ENCODE measurements at regions not wholly inside any gene's neighbourhood (a gene's known extent, or its start where the extent isn't known, plus 50 kb on each side); places are given as distances from the start of the nearest gene placed in this dataset.

DNA sequence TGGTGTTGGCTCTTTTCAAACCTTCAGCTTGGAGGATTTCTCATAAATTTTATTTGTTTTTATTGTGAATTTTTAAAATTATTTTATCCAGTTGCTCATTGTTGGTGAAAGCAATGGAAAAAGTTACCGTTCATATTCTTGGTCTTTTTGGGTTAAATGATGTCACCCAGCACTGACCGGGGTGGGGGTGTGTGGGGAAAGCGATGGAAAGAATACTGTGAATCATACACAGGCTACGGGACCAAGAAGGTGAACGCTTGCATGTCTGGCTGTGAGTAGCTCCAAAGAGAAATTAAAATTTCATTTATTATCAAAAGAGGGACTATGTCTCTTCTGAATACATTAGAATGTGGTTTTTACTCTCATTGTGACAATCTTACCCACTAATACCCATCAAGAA is 430.1 kb downstream of the AEBP2 start:
- no peak for DNase-seq (ENCODE audit: low spot score)
- TF ChIP-seq, protein P1, sequence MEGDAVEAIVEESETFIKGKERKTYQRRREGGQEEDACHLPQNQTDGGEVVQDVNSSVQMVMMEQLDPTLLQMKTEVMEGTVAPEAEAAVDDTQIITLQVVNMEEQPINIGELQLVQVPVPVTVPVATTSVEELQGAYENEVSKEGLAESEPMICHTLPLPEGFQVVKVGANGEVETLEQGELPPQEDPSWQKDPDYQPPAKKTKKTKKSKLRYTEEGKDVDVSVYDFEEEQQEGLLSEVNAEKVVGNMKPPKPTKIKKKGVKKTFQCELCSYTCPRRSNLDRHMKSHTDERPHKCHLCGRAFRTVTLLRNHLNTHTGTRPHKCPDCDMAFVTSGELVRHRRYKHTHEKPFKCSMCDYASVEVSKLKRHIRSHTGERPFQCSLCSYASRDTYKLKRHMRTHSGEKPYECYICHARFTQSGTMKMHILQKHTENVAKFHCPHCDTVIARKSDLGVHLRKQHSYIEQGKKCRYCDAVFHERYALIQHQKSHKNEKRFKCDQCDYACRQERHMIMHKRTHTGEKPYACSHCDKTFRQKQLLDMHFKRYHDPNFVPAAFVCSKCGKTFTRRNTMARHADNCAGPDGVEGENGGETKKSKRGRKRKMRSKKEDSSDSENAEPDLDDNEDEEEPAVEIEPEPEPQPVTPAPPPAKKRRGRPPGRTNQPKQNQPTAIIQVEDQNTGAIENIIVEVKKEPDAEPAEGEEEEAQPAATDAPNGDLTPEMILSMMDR (IDR thresholded peaks at IDR 0.05; ENCODE audit: extremely low read depth, missing control alignments) = no peak

DNA sequence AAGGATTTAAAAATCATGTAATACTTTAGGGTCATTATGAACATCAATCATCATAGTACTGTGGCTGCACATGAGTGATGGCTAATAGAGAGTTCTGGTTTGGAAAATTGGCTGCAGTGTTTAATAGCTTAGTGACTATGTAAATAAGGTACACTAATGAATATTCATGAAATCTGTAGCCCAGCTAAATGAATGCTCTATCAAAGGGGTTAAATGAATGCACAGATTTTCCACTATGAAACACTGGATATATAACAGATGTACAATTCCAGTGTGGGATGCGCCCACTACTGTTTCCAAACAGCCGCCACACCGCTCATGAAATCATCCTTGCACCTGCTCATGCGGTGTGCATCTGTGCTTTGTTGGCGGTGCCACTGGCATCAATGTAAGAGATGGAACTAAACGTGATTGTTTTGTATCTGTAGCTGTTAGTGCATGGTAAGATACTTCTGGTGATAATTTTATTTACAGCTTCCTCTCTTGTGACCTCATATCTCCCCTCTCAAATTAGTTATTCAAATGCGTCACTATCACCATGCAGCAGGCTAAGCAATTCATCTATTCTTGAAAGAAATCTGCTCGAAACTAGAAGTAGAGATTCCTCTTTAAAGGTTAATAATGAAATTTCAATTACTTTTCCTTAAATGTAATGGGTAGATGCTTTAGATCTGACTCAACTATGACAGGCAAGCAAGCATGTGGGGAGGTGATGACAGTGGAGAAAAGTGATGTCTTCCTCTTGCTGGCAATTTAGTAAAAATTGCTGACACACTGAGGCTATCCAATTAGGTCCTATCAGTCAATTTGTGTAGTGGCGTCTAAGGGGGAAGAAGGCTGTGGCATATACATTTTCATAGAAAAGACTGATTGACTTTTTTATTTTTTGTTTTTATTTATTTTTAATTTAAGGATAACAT is 433.6 kb downstream of the AEBP2 start:
- TF ChIP-seq, protein P1 (IDR thresholded peaks at IDR 0.05; ENCODE audit: extremely low read depth, missing control alignments) = no peak
- no peak for DNase-seq (ENCODE audit: low spot score)

DNA sequence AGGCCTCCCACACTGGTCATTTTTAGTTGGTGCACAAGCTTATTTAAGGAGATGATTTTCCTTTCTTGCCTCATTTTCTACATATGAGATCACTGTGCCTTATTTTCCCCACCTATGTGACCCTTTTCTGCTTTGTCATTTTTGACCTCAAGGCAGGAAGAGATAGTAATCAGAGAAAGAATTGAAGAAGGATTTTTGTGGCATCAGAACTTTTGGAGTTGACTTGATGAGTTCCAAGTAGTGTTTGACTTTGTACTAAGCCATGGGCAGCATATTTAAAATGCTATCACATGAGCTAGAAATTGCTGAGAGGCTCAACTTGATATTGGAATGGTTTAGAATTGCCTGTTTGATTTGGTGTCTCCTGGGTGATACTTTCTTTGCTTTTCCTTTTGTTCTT is 440.8 kb downstream of the AEBP2 start:
- no peak for DNase-seq (ENCODE audit: low spot score)

DNA sequence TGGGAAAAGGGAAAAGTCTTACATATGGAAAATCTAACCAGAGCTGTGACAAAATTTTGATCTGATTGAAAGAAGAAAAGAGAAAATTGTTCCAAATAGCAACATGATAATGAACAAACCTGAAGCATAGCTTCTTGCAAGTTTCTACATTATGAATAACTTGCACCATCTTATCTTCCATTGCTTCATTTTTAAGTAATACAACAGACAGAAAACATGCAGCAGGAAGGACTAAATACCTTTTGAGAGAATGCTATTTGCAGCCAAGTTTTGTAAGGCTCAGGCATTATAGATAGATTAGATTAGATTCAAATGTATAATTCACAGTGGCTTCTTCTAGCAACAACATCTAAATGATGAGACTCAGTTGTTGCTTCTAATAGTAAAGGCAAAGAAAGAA is 441.4 kb downstream of the AEBP2 start:
- no peak for DNase-seq (ENCODE audit: low spot score)
- TF ChIP-seq, protein P1 (IDR thresholded peaks at IDR 0.05; ENCODE audit: extremely low read depth, missing control alignments) = no peak

More for the DNA sequence above, 440.8 kb downstream of the AEBP2 start:
- TF ChIP-seq, protein P1 (IDR thresholded peaks at IDR 0.05; ENCODE audit: extremely low read depth, missing control alignments) = no peak

DNA sequence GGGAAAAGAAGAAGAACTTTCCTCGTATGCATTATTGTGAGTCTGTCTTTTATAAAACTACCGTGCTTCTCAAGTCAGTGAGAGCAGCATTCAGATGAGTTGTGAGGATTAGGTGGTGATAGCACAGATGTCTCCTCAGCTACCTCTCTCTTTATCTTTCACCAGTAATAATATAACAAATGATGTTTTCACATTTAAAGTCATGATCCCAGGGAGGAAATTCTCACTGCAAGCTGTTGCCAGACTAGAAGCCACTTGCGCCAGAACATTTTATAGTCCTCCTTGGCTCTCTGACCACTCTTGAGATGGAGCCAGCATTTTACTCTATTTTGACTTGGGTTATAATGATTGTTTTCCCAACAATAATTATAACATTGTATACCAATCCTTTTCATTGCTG is 443.1 kb downstream of the AEBP2 start:
- TF ChIP-seq, protein P1 (IDR thresholded peaks at IDR 0.05; ENCODE audit: extremely low read depth, missing control alignments) = no peak
- no peak for DNase-seq (ENCODE audit: low spot score)

DNA sequence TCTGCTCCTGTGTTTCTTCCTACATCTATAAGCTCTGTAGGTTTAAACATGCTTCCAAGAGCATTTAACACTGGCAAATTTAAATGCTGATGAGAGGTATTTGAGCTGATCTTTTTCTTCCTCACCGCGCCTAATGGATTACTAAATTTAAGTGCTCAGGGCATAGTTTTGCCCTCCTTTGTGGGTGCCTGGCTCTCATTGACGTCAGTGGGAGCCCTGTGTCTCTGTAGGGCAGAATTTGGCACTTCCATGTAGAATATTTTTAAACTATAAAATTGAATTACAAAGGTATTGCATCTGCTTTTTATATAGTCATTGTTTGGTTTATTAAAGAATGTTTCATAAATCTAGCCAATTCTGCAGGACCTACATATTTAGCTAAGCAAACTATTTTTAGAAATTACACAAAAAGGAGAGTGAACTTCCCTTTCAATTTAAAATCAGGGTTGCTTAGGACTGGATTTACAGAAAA is 444.8 kb downstream of the AEBP2 start:
- TF ChIP-seq, protein P1 (IDR thresholded peaks at IDR 0.05; ENCODE audit: extremely low read depth, missing control alignments) = no peak
- no peak for DNase-seq (ENCODE audit: low spot score)

DNA sequence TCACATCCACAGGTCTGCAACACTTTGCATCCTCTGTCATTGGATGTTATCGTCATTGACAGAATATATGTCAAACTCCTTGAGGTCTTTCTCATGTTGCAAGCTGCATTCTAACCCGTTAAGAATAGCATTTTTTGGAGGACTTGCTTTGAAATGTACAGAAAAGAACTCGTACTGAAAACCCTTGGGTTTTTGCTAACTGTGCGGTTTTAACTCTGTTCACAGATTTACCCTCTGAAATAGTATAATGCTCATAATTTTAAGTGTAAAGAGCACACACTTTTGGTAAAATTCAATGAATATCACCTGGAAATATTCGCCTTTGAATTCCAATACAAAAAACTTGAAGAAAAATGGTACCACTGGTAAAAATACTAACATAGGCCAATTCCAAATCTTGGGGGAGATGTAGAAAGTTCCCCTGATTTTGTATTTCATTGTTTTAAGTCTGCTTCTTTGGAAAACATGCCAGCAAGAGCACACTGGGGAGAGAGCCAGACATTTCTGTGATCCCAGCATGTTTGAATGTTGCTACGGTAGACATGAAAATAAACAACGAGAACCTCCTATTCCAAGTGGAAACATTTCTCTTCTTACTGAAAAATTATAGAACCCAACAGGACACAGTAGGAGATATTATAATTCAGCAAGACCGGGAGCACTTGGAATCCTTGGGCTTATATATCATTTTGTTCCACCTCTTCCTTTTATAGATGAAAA is 446.0 kb downstream of the AEBP2 start:
- TF ChIP-seq, protein P1 (IDR thresholded peaks at IDR 0.05; ENCODE audit: extremely low read depth, missing control alignments) = no peak
- DNase-seq (ENCODE audit: low spot score) = no peak
